ENCODE measurements at regions not wholly inside any gene's neighbourhood (a gene's known extent, or its start where the extent isn't known, plus 50 kb on each side); places are given as distances from the start of the nearest gene placed in this dataset.

DNA sequence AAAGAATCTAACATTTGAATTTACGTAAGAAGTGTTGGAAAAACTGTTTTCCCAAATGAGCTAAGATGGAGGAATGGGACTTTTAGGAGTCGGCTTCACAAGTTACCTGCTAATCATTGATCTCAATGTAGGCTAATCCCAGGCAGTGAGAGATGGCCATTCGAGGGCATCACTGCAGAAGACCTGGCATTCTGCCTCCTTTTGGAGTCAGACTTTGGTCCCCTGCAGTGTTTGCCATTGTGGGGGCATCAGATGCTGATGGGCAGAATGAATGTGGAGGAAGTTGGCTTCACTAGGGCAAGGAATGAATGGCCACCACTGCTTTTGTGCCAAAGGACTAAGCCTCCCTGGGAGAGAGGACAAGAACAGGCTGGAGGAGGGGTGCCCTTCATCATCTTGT lies 55.7 kb upstream of the NKX2-2 start:
- no peaks in the 10 kb centered on the region for H3K36me3 ChIP-seq
- Mint-ChIP-seq H3K27me3 (ENCODE audit: insufficient read depth, low read depth) (peaks cover 5% of the 10 kb centered on the region), H3K27ac (no peak overlapping the region), H3K9me3 (no peaks in the 10 kb centered on the region), H3K4me1 (peaks cover 3% of the 10 kb centered on the region), H3K4me3 (no peak overlapping the region), H3K36me3 (no peaks in the 10 kb centered on the region)
- no peak for DNase-seq (ENCODE audit: low spot score)
- peaks cover 31% of the 10 kb centered on the region for H3K27me3 ChIP-seq
- no peak overlapping the region for H3K4me3 ChIP-seq
- H3K9me3 ChIP-seq (ENCODE audit: low read depth): no peaks in the 10 kb centered on the region
- H3K27ac ChIP-seq: no peak overlapping the region
- H4K20me1 ChIP-seq (ENCODE audit: low read depth): no peaks in the 10 kb centered on the region
- no peak overlapping the region for H3K4me2 ChIP-seq
- no peak for TF ChIP-seq EZH2phosphoT487 (IDR thresholded peaks at IDR 0.05)
- TF ChIP-seq EZH2 (IDR thresholded peaks at IDR 0.05): no peak
- TF ChIP-seq, protein P1, sequence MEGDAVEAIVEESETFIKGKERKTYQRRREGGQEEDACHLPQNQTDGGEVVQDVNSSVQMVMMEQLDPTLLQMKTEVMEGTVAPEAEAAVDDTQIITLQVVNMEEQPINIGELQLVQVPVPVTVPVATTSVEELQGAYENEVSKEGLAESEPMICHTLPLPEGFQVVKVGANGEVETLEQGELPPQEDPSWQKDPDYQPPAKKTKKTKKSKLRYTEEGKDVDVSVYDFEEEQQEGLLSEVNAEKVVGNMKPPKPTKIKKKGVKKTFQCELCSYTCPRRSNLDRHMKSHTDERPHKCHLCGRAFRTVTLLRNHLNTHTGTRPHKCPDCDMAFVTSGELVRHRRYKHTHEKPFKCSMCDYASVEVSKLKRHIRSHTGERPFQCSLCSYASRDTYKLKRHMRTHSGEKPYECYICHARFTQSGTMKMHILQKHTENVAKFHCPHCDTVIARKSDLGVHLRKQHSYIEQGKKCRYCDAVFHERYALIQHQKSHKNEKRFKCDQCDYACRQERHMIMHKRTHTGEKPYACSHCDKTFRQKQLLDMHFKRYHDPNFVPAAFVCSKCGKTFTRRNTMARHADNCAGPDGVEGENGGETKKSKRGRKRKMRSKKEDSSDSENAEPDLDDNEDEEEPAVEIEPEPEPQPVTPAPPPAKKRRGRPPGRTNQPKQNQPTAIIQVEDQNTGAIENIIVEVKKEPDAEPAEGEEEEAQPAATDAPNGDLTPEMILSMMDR (IDR thresholded peaks at IDR 0.05): no peak
- no peaks in the 10 kb centered on the region for H3K4me1 ChIP-seq
- H3F3A ChIP-seq (ENCODE audit: low read depth): no peaks in the 10 kb centered on the region
- H3K79me2 ChIP-seq (ENCODE audit: low read depth): no peaks in the 10 kb centered on the region
- H3K9ac ChIP-seq: no peak overlapping the region
- H2AFZ ChIP-seq (replicated peaks): no peak overlapping the region

DNA sequence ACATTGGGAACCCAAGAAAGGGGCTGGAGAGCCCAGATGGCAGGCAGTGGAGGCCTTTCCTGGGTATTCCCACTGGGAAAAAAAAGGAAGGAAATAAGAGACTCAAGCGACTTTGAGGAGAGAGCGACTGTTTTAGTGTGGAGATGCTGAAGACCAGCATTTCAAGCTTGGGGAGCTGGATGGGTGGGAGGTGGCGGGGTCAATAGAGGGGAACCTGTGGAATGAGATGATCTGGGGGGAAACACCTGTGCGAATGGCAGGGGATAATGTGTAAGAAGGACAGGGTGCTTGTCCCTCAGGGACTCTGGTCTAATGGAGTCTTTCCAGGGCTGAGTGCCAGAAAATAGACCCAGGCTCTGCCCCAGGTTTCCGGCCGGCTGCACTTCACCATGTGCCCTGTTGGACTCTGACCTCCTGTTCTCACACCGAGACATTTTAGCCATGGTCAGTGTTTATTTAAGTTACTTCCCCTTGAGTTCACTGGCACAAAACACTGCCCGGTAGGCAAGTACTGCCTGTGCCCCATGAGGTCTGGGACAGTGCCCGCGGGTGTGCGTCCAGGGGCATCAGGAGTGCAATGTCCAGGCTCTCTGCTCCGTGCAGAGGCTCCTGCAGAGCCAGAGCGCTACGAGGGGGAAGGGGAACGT lies 50.4 kb upstream of the NKX2-2 start:
- Histone ChIP-seq H3K4me1 (no peaks in the 10 kb centered on the region), H3K4me3 (no peak overlapping the region), H3K9me3 (ENCODE audit: low read depth) (no peaks in the 10 kb centered on the region), H3F3A (ENCODE audit: low read depth) (no peaks in the 10 kb centered on the region), H4K20me1 (ENCODE audit: low read depth) (no peaks in the 10 kb centered on the region), H3K4me2 (no peak overlapping the region), H2AFZ (replicated peaks) (no peak overlapping the region), H3K9ac (no peak overlapping the region), H3K27ac (no peak overlapping the region), H3K36me3 (no peaks in the 10 kb centered on the region), H3K27me3 (no peaks in the 10 kb centered on the region), H3K79me2 (ENCODE audit: low read depth) (no peaks in the 10 kb centered on the region)
- H3K9me3 Mint-ChIP-seq: peaks cover 3% of the 10 kb centered on the region
- no peak overlapping the region for H3K27ac Mint-ChIP-seq
- TF ChIP-seq EZH2 (IDR thresholded peaks at IDR 0.05): no peak
- TF ChIP-seq, protein P1 (IDR thresholded peaks at IDR 0.05): no peak
- no peak for TF ChIP-seq EZH2phosphoT487 (IDR thresholded peaks at IDR 0.05)
- H3K36me3 Mint-ChIP-seq: no peaks in the 10 kb centered on the region
- no peak overlapping the region for H3K4me3 Mint-ChIP-seq
- DNase-seq (ENCODE audit: low spot score): no peak
- peaks cover 6% of the 10 kb centered on the region for H3K27me3 Mint-ChIP-seq (ENCODE audit: insufficient read depth, low read depth)
- H3K4me1 Mint-ChIP-seq: peaks cover 12% of the 10 kb centered on the region
